C4-2B (cell line): ENCODE measurements at regions not wholly inside any gene's neighbourhood (a gene's known extent, or its start where the extent isn't known, plus 50 kb on each side); places are given as distances from the start of the nearest gene placed in this dataset.

Source experiments
- H3K27ac ChIP-seq: fragments of 450-650 bp; 2 replicates; pipeline ENCODE4 v1.5.1; 2017
- ZFX ChIP-seq: fragments of 450-650 bp; IDR thresholded peaks from 2 replicates; pipeline ENCODE4 v1.6.1; 2017
- TF ChIP-seq, protein P1 (sequence below): fragments of 450-650 bp; conservative IDR thresholded peaks from 2 replicates; pipeline ENCODE4 v1.5.1; 2017; ENCODE audit warnings: mild to moderate bottlenecking

DNA sequence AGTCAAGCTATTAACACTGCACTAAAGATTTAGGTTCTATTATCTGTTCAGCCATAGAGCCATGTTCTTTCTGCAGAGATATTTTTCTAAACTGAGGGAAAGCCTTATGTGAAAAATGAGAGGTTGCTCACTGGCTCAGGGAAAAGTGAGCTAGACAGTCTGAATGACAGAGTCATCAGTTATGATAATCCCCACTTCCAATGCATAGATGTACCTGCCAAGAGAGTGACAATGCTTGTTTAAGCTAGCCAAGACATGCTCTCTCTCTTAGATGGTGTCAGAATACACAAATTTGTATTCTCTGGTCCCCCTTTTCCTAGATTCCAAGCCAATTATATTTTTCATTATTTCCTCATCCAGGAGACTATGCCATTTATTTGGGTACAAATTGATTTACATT lies 176.9 kb upstream of the FRMD6 start:
- H3K27ac ChIP-seq, result no peak overlapping the region
- TF ChIP-seq, protein P1, sequence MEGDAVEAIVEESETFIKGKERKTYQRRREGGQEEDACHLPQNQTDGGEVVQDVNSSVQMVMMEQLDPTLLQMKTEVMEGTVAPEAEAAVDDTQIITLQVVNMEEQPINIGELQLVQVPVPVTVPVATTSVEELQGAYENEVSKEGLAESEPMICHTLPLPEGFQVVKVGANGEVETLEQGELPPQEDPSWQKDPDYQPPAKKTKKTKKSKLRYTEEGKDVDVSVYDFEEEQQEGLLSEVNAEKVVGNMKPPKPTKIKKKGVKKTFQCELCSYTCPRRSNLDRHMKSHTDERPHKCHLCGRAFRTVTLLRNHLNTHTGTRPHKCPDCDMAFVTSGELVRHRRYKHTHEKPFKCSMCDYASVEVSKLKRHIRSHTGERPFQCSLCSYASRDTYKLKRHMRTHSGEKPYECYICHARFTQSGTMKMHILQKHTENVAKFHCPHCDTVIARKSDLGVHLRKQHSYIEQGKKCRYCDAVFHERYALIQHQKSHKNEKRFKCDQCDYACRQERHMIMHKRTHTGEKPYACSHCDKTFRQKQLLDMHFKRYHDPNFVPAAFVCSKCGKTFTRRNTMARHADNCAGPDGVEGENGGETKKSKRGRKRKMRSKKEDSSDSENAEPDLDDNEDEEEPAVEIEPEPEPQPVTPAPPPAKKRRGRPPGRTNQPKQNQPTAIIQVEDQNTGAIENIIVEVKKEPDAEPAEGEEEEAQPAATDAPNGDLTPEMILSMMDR, result no peak
- TF ChIP-seq ZFX, result no peak

DNA sequence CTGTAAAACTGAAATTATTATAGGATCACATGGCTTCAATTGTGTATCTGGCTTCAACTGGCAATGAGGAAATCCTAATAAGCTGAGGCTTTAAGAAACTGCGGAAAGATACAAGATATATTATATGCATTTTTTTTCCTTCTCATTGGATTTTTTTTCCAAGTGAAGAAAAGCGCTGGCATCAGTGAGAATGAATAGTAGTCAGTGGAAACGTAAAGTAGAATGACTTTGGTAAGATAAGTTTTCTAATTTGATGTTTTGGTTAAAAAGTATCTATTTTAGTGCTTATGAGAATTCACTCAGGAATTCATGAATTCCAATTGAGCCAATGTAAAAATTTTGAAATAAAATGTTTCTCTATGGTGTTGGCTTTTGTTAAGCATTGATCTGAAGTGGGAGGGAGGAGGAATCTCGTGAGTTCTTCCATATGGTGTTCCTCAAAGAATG lies 173.5 kb upstream of the FRMD6 start:
- TF ChIP-seq, protein P1, result no peak
- TF ChIP-seq ZFX, result no peak
- no peak overlapping the region for H3K27ac ChIP-seq

DNA sequence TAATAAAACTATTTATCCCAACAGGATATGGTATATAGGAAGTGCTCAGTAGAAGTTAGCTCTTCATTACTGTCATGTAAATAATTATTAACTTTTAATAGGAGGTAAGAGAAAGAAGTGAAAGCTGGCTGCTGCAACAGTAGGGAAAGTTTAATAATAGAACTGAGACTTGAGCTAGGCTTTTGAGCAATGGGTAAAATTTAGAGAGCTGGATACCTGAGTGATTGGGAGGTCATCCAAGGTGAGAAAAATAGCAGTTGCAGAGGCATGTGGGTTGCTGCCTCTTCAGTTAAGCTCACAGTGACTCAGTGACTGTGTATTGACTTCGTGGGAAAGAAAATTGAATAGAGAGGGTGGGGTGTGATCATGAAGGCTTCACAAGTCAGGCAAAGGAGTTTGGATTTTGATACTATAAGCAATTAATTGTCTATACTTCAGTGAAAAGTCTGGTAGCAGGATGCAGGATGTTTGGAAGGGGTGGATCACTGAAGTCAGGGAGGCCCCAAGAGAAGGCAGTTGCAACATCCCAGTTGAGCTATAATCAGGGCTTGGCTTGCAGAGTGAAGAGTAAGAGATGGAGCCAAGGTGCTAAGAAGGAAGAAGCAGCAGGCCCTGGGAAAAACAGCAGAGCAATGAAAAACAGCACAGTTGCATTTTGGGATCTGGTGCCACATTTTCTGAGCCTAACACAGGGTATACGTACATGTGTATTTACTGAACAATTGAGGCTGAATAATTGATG lies 172.0 kb upstream of the FRMD6 start:
- H3K27ac ChIP-seq, result peak overlapping the region; percentile 21; the same call in 1 of the 2 replicates
- TF ChIP-seq, protein P1, result no peak
- TF ChIP-seq ZFX, result no peak

DNA sequence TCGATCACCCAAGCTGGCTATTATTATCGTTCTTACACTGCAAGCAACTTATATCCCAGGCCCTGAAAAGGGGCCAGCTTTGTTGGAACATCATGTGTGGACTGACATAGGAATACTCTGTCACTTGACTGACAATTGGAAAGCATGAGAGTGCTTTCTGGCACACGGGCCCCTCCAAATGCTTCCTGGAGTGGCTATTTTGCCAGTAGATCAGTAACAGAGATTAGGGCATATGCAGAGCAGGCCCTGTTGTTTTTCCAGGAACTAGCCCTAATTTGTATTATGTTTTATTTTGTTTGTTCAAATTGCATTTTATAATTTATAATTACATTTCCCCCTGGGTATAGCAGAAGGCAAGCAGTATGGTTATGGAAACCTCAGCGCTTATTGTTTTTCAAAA lies 170.1 kb upstream of the FRMD6 start:
- TF ChIP-seq, protein P1, result no peak
- no peak for TF ChIP-seq ZFX
- peak overlapping the region; percentile 95 for H3K27ac ChIP-seq

DNA sequence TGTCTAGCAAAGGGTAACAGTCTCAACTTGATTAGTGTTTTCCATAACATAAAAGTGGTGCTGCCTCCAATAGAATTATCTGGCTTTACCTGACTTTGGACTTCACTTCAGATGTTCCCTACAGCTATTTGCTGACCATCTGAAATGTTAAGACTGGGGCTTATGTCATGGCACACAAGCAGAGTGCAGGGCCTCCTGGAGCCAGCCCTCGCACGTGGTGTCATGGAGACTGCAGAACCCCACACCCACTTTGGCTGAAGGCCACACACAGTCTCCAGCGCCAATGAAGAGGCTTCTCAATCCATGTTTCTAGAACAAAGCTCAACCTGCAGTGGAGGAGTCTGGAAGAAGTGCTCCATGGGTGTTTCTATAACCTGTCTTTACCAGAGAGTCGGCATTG lies 169.6 kb upstream of the FRMD6 start:
- peak overlapping the region; percentile 95 for H3K27ac ChIP-seq
- TF ChIP-seq, protein P1, result no peak
- TF ChIP-seq ZFX, result no peak

DNA sequence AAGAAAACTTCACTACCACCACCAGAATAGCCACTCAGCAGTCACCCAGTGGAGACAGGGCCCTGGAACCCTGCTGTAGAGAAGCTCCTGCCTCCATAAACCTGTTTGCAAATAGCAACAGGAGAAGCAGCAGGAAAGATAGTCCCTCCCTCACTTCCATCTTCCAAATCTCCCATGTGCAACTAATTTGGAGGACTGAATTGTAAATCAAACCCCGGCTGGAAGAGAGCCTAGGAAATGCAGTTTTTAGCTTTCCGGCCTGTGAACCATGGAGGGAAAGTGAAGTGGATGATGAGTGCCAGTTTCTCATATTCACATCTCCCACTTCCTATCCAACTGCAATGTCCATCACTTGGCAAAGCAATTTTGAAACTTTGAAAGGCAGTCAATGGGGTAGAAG lies 167.2 kb upstream of the FRMD6 start:
- TF ChIP-seq, protein P1, result no peak
- no peak for TF ChIP-seq ZFX
- no peak overlapping the region for H3K27ac ChIP-seq

DNA sequence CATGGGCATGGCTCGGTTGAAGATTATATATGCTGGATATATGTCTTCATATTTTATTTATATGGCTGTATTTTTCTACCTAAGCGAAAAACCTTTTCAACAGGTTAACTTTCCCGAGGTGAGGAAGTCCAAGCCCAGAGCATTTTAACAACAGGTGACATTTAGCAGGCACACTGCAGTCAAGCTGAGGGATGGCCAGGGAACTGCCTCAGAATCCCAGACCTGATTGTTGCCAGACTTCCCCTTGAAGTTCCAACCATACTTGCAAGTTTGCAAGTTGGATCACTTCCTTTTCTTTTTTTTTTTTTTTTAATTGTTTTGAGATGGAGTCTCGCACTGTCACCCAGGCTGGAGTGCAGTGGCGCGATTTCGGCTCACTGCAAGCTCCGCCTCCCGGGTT lies 166.0 kb upstream of the FRMD6 start:
- H3K27ac ChIP-seq, result no peak overlapping the region
- no peak for TF ChIP-seq ZFX
- TF ChIP-seq, protein P1, result no peak
